GM12878 (cell line): ENCODE measurements at regions not wholly inside any gene's neighbourhood (a gene's known extent, or its start where the extent isn't known, plus 50 kb on each side); places are given as distances from the start of the nearest gene placed in this dataset.

Source experiments
- FOXM1 ChIP-seq: IDR thresholded peaks from 2 replicates; pipeline ENCODE4 v1.6.1; 2012; ENCODE audit warnings: low read depth, mild to moderate bottlenecking, inconsistent platforms, low read length, moderate library complexity
- HDGF ChIP-seq: fragments of 450-650 bp; IDR thresholded peaks from 2 replicates; pipeline ENCODE4 v1.6.1; 2016; ENCODE audit warnings: antibody characterized with exemption
- JUNB ChIP-seq: IDR thresholded peaks from 2 replicates; pipeline ENCODE4 v1.6.1; 2016; ENCODE audit warnings: antibody characterized with exemption, mild to moderate bottlenecking
- KAT2A ChIP-seq: conservative IDR thresholded peaks from 2 replicates; pipeline ENCODE4 v1.6.1; 2011; ENCODE audit warnings: low read depth, low read length; ENCODE audit not compliant: control insufficient read depth
- NR2C2 ChIP-seq: IDR thresholded peaks from 2 replicates; pipeline ENCODE4 v1.6.1; 2011; ENCODE audit warnings: borderline replicate concordance, low read depth; ENCODE audit not compliant: control insufficient read depth, insufficient read length
- POLR2A ChIP-seq: IDR thresholded peaks from 2 replicates; pipeline ENCODE4 v1.6.1; 2011; ENCODE audit warnings: low read depth, mild to moderate bottlenecking, low read length
- POLR2AphosphoS5 ChIP-seq: IDR thresholded peaks from 2 replicates; pipeline ENCODE4 v1.6.1; 2011; ENCODE audit warnings: mild to moderate bottlenecking, low read length, inconsistent platforms
- RAD21 ChIP-seq: IDR thresholded peaks from 2 replicates; pipeline ENCODE4 v1.6.1; 2011; ENCODE audit warnings: mild to moderate bottlenecking, low read depth, low read length, moderate library complexity; ENCODE audit not compliant: insufficient read depth
- SMC3 ChIP-seq: IDR thresholded peaks from 2 replicates; pipeline ENCODE4 v1.6.1; 2011; ENCODE audit warnings: low read length, improper control_type of control experiment, borderline replicate concordance
- SUZ12 ChIP-seq: fragments of 200-600 bp; sonication (generic); IDR thresholded peaks from one replicate; pipeline ENCODE4 v1.6.1; 2018; ENCODE audit warnings: antibody characterized with exemption, mild to moderate bottlenecking; ENCODE audit not compliant: unreplicated experiment
- TF ChIP-seq, protein P1 (sequence below): IDR thresholded peaks from 2 replicates; pipeline ENCODE4 v1.6.1; 2012; ENCODE audit warnings: low read length, inconsistent platforms
- TF ChIP-seq, protein P2 (sequence below), 3 experiments: IDR thresholded peaks in 2 of 3; conservative IDR thresholded peaks in 1 of 3; 2 replicates each; pipeline ENCODE4 v1.5.1; 2011; ENCODE audit warnings: low read depth in 3 of 3, low read length in 3 of 3, mild to moderate bottlenecking in 3 of 3, control low read depth in 2 of 3, moderate library complexity in 2 of 3, inconsistent platforms in 1 of 3, mixed read lengths in 1 of 3; ENCODE audit not compliant: control insufficient read depth in 2 of 3, insufficient read depth in 1 of 3; ENCODE audit errors: extremely low read depth in 1 of 3

DNA sequence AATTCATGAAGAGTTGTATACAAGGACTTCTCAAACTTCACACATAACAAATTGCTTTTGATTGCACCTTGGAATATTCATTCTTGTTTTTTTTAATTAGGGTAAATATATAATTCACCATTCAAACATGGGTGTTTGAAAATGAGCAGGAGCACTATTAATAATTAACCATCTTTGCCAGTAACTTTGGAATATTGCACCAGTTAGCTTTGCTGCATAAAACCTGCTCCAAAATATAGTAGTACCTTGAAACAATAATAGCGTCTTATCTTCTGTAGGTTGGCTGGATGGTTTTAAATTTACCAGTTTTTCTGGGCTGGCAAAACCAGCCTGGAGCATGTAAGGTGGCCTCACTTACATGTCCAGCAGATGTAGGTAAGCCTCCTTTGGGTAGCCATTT is 1112.4 kb downstream of the TRHDE start:
- no peak for TF ChIP-seq SUZ12
- no peak for TF ChIP-seq POLR2AphosphoS5
- no peak for TF ChIP-seq SMC3
- TF ChIP-seq POLR2A, result no peak
- no peak for TF ChIP-seq HDGF
- no peak for TF ChIP-seq RAD21
- TF ChIP-seq, protein P1, sequence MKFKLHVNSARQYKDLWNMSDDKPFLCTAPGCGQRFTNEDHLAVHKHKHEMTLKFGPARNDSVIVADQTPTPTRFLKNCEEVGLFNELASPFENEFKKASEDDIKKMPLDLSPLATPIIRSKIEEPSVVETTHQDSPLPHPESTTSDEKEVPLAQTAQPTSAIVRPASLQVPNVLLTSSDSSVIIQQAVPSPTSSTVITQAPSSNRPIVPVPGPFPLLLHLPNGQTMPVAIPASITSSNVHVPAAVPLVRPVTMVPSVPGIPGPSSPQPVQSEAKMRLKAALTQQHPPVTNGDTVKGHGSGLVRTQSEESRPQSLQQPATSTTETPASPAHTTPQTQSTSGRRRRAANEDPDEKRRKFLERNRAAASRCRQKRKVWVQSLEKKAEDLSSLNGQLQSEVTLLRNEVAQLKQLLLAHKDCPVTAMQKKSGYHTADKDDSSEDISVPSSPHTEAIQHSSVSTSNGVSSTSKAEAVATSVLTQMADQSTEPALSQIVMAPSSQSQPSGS, result no peak
- TF ChIP-seq, protein P2, sequence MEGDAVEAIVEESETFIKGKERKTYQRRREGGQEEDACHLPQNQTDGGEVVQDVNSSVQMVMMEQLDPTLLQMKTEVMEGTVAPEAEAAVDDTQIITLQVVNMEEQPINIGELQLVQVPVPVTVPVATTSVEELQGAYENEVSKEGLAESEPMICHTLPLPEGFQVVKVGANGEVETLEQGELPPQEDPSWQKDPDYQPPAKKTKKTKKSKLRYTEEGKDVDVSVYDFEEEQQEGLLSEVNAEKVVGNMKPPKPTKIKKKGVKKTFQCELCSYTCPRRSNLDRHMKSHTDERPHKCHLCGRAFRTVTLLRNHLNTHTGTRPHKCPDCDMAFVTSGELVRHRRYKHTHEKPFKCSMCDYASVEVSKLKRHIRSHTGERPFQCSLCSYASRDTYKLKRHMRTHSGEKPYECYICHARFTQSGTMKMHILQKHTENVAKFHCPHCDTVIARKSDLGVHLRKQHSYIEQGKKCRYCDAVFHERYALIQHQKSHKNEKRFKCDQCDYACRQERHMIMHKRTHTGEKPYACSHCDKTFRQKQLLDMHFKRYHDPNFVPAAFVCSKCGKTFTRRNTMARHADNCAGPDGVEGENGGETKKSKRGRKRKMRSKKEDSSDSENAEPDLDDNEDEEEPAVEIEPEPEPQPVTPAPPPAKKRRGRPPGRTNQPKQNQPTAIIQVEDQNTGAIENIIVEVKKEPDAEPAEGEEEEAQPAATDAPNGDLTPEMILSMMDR (IDR thresholded peaks at IDR 0.05 in 2 of 3, conservative IDR thresholded peaks at IDR 0.05 in 1 of 3; ENCODE audit: control insufficient read depth in 2 of 3, extremely low read depth in 1 of 3, insufficient read depth in 1 of 3, low read depth in 3 of 3, low read length in 3 of 3), result no peak
- no peak for TF ChIP-seq FOXM1
- TF ChIP-seq NR2C2, result no peak
- TF ChIP-seq KAT2A, result no peak
- TF ChIP-seq JUNB, result no peak
